Activated CD8-positive, alpha-beta memory T cell treated with anti-CD3 and anti-CD28 coated beads, Interleukin-2, amount 50 U/mL, for 24 hours (primary cell): ENCODE measurements at regions not wholly inside any gene's neighbourhood (a gene's known extent, or its start where the extent isn't known, plus 50 kb on each side); places are given as distances from the start of the nearest gene placed in this dataset.
"Not testable (repeated sequence)": the region's sequence is repeated elsewhere in the genome, so short reads cannot be mapped to it uniquely, and the experiment has no call there.

Source experiments
- DNase-seq: peaks from one replicate; pipeline ENCODE4 v3.0.0-alpha.2; 2020; ENCODE audit errors: extremely low read depth

- no peak for DNase-seq
These were observed 156.3 kb downstream of the VSIG4 start for GRCh38 chrX:65883556-65883955.

- no peak for DNase-seq
These were observed 159.7 kb downstream of the VSIG4 start for GRCh38 chrX:65879977-65880799.

DNA sequence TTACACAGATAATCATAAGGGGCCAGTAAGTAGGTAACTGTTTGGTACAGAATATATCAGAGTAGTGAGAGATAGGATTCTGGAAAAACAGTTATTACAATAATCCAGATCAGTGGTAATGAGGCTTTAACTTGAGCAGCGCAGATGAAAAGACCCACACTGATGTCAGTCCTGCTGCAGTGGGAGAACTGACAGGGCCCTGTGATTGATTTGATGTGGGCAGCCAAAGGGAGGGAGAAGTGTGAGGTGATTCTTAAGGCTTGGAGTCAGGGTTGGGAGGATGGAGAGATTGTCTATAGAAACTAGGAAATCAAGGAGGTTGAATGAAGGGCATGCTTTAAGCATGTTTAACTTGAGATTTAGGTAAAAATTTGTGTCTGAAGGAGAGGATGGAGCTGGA is 161.4 kb downstream of the VSIG4 start:
- DNase-seq, result no peak

- DNase-seq, result no peak
These were observed 161.9 kb downstream of the VSIG4 start for GRCh38 chrX:65877953-65878352.

DNA sequence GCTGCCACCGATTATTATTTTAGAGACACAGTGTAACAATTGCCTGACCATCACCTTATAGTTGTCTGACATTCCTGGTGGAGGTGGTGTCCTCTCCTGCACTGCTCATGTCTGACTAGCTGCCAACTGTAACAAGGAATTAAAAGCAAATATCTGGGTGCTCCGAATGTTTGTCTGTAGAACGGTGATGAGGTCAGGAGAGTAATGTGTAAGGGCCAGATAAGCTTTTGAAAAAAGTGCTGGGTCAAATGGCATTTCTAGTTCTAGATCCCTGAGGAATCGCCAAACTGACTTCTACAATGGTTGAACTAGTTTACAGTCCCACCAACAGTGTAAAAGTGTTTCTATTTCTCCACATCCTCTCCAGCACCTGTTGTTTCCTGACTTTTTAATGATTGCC is 164.3 kb downstream of the VSIG4 start:
- DNase-seq, result not testable (repeated sequence)

DNA sequence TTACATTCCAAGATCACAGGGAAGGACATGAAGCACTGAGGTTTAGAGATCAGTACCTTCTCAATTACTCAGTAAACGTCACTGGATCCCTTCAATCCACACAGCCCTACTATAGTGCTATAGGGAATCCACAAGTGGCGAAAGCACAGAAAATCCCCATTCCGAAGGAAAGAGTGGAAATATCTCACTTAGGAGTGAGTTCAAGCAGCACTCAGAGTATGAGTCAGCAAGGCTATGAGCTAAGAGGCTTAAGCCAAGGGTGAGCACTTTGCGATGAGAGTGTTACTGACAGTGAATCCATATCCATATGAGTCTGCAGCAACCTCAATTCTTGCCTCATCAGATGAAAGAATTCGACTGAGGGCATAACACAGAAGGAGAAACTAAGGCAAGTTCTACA is 165.1 kb downstream of the VSIG4 start:
- no peak for DNase-seq

DNA sequence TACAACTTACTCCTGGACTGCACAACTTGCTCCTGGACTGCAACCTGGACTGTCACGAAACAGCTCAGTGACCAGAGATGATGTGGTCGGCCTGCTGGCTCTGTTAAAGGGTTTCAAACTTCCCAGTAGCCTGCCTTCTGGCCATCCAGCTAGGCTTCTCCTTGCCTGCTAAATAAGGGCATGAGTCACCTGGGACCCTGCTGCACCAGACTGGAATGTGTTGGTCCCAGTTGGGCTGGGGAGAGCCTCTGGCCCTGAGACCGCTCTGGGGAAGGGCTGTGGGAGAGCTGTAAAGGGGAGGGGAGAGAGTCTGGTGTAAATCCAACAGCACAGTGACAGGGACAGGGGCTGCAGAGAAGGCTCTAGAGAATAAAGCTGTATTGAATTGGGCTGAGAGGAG is 165.8 kb downstream of the VSIG4 start:
- no peak for DNase-seq

DNA sequence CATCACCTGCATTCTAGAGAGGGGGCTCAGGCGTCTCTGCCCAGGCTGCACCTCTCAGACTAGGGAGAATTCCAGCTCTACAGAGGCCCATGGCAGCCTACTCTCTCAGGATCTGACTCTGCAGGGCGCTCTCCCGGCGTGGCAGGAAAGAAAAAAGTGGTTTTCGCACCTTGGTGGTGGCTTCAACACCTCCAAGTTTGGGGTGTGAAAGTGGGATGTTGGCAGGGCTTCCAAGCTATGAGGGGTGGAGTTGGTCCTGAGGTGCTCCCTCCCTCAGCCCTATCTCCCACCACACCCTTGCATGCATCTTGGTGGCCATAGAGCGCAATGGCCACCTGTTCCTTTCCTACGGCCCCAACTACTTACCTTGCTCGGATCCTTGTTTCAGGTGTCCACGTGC is 166.5 kb downstream of the VSIG4 start:
- no peak for DNase-seq

DNA sequence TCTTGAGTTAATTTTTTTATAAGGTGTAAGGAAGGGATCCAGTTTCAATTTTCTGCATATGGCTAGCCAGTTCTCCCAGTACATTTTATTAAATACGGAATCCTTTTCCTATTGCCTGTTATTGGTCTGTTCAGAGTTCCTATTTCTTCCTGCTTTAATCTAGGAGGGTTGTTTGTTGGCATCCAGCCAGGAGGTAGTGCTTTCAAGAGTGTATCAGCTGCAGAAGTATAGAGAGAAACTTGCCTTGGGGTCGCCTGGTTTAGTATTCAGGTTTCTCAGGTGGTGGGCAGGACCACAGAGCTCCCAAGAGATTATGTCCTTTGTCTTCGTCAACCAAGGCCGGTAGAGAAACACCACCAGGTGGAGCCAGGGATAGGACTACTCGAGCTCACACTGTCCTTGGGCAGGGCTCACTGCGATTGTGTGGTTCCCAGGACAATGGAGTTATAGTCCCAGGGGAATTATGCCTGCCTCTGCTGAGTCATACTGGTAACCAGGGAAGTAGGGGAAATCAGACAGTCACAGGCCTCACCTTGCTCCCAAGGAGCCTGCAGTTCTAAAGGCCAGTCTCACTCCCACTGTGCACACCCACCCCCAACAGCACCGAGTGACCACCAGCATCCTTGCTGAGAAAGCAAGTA is 168.1 kb downstream of the VSIG4 start:
- DNase-seq, result no peak

DNA sequence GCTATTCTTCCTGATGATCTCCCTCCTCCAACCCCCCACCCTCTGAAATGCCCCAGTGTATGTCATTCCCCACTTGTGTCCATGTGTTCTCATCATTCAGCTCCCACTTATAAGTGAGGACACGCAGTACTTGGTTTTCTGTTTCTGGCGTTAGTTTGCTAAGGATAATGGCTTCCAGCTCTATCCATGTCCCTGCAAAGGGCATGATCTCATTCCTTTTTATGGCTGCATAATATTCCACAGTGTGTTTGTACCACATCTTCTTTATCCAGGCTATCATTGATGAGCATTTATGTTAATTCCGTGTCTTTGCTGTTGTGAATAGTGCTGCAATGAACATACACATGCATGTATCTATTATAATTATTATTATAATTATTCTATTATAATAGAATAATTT is 169.3 kb downstream of the VSIG4 start:
- DNase-seq, result not testable (repeated sequence)

DNA sequence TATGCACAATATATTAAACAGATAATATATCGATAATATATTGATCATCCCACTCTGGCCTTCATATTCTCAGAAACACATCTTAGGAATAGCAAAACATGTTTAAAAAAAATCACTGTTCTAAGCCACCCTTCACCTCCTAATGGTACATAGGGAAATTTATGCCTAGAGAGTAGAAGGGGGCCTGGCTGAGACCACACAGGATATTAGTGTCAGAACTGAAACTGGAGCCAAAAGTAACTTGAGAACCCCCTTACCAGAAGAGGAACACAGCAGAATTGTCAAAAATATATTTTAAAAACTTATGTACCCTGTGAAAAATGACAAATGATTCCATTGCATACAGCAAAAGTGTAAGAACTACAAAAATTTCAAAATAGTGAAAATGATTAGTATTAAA is 173.1 kb downstream of the VSIG4 start:
- no peak for DNase-seq

DNA sequence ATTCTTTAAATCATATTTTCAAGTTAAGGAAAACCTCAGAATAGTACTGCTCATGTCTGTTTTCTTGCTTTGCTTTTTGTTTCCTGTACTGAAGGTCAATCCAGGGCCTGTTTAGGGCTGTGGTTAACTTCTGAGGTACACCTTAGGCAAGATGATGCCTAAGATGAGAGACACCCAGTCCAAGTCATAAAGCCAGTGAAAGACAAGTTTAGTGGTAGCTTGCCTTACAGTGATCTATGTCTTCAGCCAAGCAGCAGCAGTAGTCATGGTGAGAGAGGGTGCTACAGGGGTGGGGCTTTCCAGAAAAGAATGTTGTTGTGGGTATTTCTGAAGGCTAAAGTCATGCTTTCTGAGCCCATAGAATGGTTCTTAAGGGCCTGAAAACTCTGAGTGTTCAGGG is 173.7 kb downstream of the VSIG4 start:
- DNase-seq, result no peak

GRCh38 chrX:65862638-65863037 is 177.2 kb downstream of the VSIG4 start:
- DNase-seq, result no peak

GRCh38 chrX:65859299-65859698 is 180.6 kb downstream of the VSIG4 start:
- no peak for DNase-seq

- DNase-seq, result not testable (repeated sequence)
These were observed 185.4 kb downstream of the VSIG4 start for GRCh38 chrX:65854437-65854836.

DNA sequence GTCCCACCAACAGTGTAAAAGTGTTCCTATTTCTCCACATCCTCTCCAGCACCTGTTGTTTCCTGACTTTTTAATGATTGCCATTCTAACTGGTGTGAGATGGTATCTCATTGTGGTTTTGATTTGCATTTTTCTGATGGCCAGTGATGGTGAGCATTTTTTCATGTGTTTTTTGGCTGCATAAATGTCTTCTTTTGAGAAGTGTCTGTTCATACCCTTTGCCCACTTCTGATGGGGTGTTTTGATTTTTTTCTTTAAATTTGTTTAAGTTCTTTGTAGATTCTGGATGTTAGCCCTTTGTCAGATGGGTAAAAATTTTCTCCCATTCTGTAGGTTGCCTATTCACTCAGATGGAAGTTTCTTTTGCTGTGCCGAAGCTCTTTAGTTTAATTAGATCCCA is 183.9 kb downstream of the MSN start:
- not testable (repeated sequence) for DNase-seq

- not testable (repeated sequence) for DNase-seq
These were observed 183.4 kb downstream of the MSN start for GRCh38 chrX:65850821-65851220.

GRCh38 chrX:65846974-65847373 is 179.5 kb downstream of the MSN start:
- no peak for DNase-seq

DNA sequence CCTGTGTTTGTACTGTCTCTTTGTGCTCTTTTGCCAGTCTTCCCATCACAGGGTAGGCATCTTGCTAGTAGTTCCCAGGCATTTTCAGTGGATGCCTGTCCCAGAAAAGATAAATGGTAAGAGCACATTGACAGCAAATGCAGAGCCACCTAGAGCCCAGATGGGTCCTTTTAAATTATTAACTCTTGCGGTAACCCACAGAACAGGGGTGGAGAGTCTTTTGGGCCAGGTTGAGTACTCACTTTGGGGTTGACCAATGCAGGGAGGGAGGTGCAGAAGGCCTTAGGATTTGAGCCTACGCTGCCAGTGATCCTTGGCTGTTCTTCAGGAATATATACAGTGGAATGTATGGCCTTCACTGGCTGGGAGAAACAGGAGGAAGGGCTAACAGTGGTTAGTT is 173.8 kb downstream of the MSN start:
- no peak for DNase-seq

DNA sequence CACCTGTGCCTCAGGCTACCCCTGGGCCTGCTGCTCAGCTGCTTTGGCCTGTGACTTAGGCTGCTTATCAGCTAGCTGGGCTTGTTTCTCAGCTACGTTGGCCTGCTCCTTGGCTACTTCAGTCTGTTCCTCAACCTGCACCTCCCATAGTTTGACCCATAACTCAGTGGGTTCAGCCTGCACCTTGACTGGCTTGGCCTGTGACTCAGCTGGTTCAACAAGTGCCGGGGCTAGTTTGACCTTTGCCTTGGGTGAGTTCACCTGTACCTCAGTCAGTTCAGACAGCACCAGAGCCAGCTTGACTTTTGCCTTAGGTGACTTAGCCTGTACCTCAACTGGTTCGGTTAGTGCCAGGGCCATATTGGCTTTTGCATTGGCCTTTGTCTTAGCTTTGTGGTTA is 171.2 kb downstream of the MSN start:
- no peak for DNase-seq

- no peak for DNase-seq
These were observed 170.6 kb downstream of the MSN start for GRCh38 chrX:65837875-65838549.

DNA sequence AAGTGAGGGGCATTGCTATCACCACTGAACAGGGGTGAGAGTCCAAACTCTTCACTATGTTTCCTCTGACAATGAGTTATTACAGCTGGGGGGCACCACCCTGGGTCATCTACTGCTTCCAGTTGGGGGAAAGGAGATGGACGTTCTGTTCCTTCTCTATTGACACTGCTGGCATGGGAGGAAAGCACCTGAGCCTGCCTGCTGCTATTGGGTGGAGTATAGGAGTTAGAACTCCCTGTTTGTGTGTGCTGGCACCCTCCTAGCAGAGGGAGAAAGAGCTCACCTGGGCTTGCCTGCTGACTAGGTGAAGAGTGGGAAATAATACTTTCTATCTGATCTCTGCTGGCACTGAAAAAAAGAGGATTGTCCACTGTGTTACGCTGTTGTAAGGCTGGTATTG is 163.8 kb downstream of the MSN start:
- no peak for DNase-seq

- DNase-seq, result no peak
These were observed 161.1 kb downstream of the MSN start for GRCh38 chrX:65828599-65828998.
